RCC 7860 (cell line): ENCODE measurements at regions not wholly inside any gene's neighbourhood (a gene's known extent, or its start where the extent isn't known, plus 50 kb on each side); places are given as distances from the start of the nearest gene placed in this dataset.
"Not testable (repeated sequence)": the region's sequence is repeated elsewhere in the genome, so short reads cannot be mapped to it uniquely, and the experiment has no call there.

Experiments used
- DNase-seq: peaks from one replicate; pipeline ENCODE4 v3.0.0-alpha.2; 2015; ENCODE audit warnings: low spot score
- FAIRE-seq: peaks from 2 replicates; lab custom pipeline; 2012; peaks lifted over from hg19 to GRCh38; lab: Jason Lieb, UNC

- FAIRE-seq (no peak), DNase-seq (no peak)
Measured at GRCh38 chr6:93713974-93714373, 294.6 kb upstream of the EPHA7 start.

GRCh38 chr6:93703431-93703830 is 284.1 kb upstream of the EPHA7 start:
- FAIRE-seq (no peak), DNase-seq (no peak)

GRCh38 chr6:93701526-93701925 is 282.2 kb upstream of the EPHA7 start:
- FAIRE-seq = no peak

GRCh38 chr6:93685494-93685893 is 266.1 kb upstream of the EPHA7 start:
- DNase-seq (no peak), FAIRE-seq (no peak)

More at GRCh38 chr6:93701526-93701925, 282.2 kb upstream of the EPHA7 start:
- no peak for DNase-seq

- DNase-seq (no peak), FAIRE-seq (no peak)
Measured at GRCh38 chr6:93684339-93684738, 265.0 kb upstream of the EPHA7 start.

- DNase-seq (no peak), FAIRE-seq (no peak)
Measured at GRCh38 chr6:93679836-93680235, 260.5 kb upstream of the EPHA7 start.

GRCh38 chr6:93678841-93679454 is 259.6 kb upstream of the EPHA7 start:
- DNase-seq = no peak
- FAIRE-seq = no peak

GRCh38 chr6:93677264-93677965 is 258.1 kb upstream of the EPHA7 start:
- DNase-seq (peak; percentile 16), FAIRE-seq (no peak)

GRCh38 chr6:93676581-93676980 is 257.2 kb upstream of the EPHA7 start:
- no peak for DNase-seq
- no peak for FAIRE-seq

GRCh38 chr6:93675856-93676417 is 256.6 kb upstream of the EPHA7 start:
- FAIRE-seq (no peak), DNase-seq (no peak)

- no peak for FAIRE-seq
- no peak for DNase-seq
Measured at GRCh38 chr6:93663111-93663510, 243.8 kb upstream of the EPHA7 start.

- DNase-seq (no peak), FAIRE-seq (no peak)
Measured at GRCh38 chr6:93654548-93654947, 235.2 kb upstream of the EPHA7 start.

GRCh38 chr6:93644611-93645010 is 225.3 kb upstream of the EPHA7 start:
- FAIRE-seq (no peak), DNase-seq (no peak)

GRCh38 chr6:93639126-93639525 is 219.8 kb upstream of the EPHA7 start:
- no peak for DNase-seq
- FAIRE-seq = no peak

- not testable (repeated sequence) for FAIRE-seq, DNase-seq
Measured at GRCh38 chr6:93636987-93637664, 217.8 kb upstream of the EPHA7 start.

GRCh38 chr6:93624408-93624807 is 205.0 kb upstream of the EPHA7 start:
- FAIRE-seq (no peak), DNase-seq (no peak)

GRCh38 chr6:93621442-93621841 is 202.1 kb upstream of the EPHA7 start:
- FAIRE-seq = no peak
- no peak for DNase-seq

- DNase-seq (no peak), FAIRE-seq (no peak)
Measured at GRCh38 chr6:93604951-93605350, 185.6 kb upstream of the EPHA7 start.

GRCh38 chr6:93592417-93592816 is 173.1 kb upstream of the EPHA7 start:
- FAIRE-seq (no peak), DNase-seq (no peak)

- DNase-seq (no peak), FAIRE-seq (no peak)
Measured at GRCh38 chr6:93586306-93586705, 166.9 kb upstream of the EPHA7 start.

- DNase-seq (no peak), FAIRE-seq (no peak)
Measured at GRCh38 chr6:93584300-93584699, 164.9 kb upstream of the EPHA7 start.

GRCh38 chr6:93581371-93581770 is 162.0 kb upstream of the EPHA7 start:
- DNase-seq = no peak
- FAIRE-seq = no peak
